Eye (tissue), 1 donor: ENCODE measurements at regions not wholly inside any gene's neighbourhood (a gene's known extent, or its start where the extent isn't known, plus 50 kb on each side); places are given as distances from the start of the nearest gene placed in this dataset.

Experiments used
- DNase-seq: peaks from one replicate; pipeline ENCODE4 v3.0.0-alpha.2; 2015

DNA sequence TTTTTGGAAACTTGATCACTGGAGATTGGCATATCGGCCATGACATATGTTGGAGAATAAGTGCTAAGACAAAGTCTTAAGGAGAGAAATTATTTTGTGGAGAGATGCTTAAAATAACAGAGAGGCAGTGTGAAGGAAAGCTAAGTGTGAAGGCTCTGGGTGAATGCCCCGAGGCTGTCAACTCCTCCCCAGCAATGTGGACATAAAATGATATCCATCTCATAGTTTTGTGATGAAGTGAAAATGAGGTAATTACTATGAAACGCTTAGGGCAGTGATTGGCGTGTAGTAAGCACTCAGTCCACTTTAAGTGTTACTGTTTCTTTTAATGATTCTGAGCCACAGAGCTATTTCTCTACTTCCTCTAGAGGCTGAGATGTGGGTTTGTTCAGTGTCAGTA lies 195.8 kb upstream of the KLF12 start:
- peak; percentile 3 for DNase-seq

DNA sequence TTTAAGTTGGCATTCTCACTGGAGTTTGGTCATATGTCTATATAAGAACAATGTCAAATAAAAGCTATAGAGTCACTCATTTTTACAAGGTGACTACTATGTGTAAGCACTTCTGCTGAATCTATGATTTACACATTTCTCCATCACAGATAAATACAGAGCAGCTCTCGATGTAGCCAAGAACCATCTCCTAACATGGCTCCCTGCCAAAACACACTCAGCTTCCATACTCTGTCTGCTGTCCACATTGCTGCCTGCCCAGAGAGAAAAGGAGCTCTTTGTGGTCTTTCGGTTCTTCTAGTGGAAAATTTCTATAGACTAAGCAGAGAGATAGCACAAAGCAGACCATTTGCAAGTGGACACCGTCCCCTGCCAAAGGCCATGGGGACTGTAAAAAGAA lies 190.9 kb upstream of the KLF12 start:
- DNase-seq: peak; percentile 73

DNA sequence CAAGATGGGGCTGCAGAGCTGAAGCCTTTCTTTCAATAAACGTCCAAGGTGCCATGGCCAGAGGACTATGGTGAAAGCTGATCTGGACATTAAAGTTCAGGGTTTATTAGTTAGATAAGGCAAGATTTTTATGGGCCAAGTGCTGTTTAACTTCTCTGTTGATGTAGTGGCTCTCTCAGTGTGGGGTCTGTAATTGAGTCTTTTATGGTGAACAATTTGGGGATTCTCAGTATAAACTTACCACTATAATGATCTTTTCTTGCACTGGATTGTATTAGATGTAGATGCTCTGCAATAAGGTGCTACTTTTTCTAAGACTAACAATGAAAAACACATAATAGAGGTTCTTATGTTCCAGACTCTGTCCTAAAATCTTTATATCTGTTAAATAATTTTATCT lies 190.1 kb upstream of the KLF12 start:
- no peak for DNase-seq

DNA sequence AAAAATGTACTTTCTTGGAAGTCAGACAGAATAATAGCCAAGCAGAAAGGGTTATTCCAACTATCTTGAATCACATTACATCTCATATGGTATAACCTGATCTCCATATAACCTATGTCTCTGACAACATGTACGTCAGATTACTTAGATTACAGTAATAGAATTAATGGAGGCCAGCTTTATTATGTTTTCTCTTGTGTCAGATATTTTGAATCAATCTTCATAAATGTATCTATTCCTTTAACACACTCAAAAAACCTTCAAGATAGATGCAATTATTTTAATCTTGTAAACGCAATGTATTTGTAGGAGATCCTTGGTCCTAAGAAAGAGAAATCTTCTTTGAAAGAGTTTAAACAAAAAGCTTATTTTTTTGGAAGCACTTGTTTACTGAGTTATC lies 188.4 kb upstream of the KLF12 start:
- no peak for DNase-seq

DNA sequence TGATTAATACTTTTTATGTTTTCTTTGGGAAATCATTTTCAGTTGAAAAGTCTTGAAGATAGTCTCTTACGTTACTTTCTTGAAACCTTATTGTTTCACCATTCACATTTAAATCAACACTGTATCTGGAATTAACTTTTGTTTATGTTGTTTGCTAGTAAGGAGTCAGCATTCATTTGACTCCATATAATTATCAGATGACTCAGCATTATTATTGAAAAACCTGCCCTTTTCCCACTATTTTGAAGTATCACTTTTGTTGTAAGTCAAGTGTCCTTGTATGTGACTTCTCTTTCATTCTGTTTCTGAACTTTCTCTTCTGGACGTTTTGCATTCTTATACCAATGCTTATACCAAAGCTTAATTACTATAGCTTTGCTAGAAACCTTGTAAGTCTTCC lies 186.1 kb upstream of the KLF12 start:
- DNase-seq: no peak

DNA sequence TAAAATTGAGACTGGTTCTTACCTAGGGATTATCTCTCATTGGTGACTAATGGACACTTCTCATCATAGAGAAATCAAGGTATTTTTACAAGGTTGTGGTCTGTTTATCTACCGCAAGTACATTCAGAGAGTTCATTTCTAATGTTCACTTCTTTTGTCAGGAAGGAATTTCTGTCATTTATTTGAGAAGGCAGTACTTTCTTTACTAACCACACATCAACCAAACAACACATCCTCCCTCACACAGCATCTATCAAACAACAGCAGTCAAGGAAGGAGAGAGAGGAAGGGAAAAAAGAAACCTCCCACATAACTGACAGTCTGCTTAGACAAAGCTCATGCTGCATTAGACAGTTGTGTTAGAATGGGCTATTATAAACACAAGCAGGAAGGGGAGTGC lies 182.3 kb upstream of the KLF12 start:
- no peak for DNase-seq

DNA sequence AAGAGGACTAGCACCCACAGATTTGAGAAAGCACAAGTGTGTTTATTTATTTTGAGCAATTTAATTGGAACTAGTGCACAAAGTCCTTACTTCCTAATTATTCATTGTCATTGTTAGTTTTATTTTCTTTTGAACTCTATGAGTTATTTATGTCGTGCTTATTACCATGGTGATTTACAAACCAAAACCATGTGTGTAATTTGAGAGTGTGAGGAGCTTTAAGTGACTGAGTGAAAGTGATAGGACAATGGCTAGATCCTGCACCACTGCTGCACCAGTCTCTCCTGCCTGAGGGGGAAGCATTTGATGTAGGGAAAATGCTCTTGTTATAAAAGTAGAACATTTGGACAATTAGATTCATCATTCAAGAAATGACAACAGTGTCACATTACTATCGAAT lies 172.3 kb upstream of the KLF12 start:
- peak; percentile 65 for DNase-seq

DNA sequence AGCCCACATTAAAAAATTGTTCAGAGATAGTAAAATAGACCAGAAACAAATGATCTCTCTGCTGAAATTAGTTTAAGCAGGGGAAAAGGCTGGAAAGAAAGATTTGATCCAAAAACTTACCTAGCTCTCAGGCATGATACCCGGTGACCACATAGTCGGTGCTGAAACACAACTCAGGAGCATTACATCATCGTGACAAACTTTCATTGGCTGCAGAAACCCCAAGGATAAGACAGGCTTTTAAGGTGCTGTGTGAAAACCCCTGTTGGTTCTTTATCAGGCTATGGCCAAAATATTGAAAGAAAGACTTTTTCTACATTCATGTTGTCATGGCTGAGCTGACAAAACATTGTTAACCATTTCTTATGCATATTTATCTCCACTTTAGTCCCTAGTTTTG lies 171.7 kb upstream of the KLF12 start:
- peak; percentile 26 for DNase-seq

DNA sequence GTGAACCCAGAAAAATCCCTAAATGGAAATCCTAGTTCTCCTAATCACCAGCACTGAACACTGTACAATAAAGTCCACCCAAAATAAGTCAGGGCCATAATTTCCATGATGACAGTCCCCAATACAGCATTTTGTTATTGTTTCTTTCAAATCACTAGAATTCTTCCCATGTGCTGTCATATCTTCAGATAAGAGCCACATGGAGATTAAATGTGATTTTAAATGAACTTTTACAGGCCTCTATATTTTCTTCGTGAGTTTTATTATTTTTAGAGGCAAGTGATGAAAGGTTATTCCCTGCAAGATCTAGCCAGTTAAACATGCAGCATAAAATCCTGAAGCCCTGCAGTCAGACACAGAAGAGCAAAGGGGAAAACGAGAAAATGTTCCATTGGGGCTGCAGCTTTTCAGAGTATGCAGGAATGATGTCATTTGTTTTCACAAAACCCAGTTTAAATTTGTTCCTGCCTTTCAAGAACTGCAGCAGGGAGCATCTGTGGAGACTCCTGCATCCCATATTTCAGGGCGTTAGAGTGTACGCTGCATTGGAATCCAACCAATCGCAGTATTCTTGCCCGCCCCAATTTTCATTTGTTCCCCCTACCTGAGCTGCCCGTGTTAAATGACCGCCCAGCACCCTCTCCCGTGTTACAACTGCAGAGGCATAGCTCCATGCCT lies 167.2 kb upstream of the KLF12 start:
- peak; percentile 42 for DNase-seq

DNA sequence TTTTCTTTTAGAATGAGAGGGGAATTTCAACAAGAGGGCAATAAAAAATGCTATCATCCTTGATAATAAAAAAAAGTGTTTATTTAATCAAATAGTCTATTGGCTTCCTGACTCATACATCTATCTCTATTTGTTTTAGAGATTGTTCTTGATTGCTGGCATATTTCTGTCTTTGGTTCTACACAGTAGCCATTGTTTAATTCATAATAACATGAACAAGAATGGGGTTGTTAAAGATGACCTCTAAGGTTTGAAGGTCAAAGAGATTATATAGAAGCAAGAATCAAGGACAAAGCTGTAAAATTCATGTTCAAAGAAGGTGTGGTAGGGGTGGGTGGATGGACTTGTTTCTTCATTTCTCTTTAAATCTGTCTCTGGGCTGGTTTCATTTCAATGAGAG lies 166.0 kb upstream of the KLF12 start:
- no peak for DNase-seq

DNA sequence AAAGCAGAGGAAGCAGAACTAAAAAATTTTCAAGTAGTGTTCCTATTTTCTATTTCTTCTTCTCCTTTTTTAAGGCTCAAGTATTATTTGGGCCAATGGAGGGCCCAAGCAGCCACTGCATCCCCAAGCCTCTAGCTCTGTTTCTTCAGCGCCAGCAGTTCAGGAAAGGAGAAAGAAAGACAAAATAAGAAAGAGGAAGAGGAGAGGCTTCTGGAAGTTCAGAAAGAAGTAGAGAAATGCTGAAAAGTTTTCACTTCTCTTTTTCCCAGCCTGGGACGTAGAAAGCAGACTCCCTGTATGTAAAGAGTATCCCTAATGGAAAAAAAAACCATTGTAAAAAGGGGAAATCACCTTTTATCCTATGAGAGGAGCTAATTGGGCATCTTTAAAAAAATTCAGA lies 165.5 kb upstream of the KLF12 start:
- DNase-seq: no peak

DNA sequence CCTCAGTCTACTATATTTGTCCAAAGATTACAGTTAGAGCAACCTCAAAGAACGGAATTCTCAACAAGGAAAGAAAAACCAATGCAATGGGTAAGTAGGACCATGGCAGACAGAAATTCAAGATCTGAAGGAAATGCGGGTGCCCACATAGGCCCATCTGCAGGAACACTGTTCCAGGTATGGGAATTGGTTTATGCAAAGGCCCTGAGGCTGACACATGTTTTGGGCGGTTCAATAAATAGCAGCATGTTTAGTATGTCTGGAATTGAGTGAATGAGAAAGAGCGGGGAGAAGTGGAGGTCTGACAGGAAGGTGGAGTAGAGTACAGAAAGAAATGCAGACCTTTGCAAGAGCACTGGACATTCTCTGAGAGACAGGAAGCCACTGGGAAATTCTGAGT lies 164.7 kb upstream of the KLF12 start:
- DNase-seq: no peak

DNA sequence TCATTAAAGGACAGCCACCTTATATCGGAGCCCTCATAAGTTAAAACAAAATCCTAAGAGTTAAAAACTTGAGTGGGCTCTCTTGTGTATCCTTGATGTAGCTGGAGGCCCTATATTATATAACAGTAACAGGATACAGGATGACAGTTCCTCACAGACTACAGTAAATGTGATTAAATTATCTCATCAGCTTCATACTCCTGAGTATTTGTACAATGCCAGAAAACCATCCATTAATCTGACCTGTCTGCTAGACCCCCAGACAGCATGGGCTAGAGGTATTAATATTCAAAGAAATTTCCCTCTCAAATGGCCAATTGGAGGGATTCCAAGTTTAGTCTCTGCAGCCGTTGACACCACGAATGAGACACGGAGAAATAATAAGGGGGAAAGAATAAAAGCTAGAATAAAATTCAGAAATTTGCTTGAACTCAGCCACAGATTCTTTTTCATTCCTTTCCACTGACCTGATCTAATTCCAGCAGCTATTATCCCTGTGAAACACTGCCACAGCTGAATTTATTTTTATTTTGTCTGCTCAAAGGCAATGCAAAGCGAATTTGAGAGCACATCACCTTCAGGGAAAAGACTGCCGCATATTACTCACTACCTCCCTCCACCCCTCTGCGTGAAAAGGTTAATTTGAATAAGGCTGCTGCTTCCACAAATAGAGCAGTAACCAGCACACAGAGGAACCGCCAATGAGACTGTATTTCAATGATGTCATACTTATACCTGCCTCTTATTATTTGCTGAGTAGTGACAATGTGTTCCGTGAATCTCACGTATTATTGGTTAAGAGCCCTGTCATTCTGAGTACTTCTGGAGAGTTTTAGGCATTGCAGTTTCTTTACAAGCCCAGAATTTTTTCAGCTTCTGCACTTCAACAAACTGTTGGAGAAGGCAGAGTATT lies 155.9 kb upstream of the KLF12 start:
- peak; percentile 91 for DNase-seq

DNA sequence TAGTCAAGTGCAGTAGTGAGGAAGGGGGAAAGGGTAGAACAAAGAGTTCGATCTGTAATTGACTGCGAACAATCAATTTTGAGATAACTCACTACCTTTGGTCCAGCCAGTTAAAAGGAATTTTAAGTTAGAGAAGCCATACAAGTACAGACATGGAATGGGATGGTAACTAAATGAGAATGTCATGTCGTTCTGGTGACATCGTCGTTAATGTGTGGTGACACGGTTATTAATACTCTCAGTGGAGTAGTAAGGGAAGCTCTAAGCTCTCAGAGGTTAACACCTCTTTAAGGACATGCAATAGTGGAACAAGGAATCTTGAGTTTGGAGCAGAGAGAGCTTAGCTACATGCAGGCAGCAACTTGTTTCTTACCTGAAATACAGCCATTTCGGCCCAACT lies 154.9 kb upstream of the KLF12 start:
- peak; percentile 72 for DNase-seq

DNA sequence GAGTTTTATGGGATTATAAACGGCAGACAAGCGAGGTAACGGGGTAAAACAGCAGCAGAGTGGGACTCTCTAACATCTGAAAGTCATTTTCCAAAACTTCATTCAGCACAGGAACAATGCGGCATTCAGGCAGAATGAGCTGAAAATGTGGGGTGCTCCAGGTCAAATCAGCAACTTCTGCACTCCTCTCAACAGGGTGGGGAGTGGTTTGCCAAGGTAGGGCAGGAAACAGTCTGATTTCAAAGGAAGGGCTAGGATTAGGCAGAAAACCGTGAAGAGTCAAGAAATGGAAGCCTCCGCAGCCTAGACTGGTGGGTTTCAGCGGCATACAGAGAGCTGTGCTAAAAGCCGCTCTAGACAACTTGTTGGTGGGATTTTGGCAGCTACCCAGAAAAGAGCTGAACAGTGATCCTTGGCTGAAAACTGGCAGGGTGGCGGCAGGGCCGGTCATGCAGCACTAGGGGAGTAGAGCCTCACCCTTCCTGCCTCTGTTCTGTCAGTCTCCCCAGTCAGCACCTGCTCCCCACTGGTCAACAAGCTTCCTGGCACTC lies 154.2 kb upstream of the KLF12 start:
- peak; percentile 84 for DNase-seq

DNA sequence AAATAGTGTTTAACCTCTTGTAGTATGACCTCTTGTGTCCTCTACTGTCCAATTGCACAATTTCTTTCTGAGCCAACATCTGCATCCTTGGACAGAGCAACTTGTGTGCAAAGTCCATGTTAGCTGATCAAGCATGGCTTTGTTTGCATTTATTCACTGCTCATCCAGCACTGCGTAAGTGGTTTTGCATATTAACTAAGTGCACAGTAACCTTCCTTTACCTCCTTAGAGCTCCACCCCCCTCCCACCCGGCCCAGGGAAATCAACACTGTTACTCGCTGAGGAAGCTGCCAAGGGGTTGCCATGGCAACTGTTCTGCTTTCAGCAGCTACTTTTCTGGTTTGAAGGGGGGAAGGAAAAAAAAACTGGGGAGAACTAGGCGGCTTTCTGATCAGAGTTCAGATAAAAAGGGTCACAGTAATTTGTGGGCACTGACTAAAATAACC lies 153.5 kb upstream of the KLF12 start:
- peak; percentile 95 for DNase-seq

DNA sequence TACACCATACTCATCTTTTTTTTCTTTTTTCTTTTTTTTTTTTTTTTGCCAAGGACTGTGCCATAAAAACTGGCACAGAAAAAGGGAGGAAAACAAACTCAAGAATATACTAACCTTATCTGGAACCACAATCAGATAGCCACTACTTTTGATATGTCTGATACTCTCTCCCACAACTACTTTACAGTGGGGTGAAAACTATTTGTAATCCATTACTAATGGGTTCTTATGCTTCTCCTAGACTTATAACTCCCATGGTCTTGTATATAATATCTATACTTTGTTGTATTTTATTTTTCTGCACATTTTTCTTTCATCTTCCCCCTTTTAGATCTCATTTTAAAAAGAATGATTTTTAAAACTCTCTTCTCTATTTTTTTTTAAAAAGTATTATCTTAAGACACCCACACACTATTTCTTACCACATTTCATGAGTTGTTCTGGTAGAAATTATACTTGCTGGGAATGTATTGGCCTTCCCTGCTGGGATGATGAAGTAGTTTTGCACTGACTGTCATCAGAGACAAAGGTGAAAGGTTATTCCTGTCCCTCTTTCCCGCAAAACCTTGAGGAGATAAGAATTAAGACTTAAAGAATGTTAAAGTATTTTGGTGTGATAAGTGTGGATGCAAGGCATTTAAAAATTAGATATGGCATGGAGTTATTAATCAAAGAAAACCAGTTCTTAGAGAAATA lies 146.7 kb upstream of the KLF12 start:
- no peak for DNase-seq

DNA sequence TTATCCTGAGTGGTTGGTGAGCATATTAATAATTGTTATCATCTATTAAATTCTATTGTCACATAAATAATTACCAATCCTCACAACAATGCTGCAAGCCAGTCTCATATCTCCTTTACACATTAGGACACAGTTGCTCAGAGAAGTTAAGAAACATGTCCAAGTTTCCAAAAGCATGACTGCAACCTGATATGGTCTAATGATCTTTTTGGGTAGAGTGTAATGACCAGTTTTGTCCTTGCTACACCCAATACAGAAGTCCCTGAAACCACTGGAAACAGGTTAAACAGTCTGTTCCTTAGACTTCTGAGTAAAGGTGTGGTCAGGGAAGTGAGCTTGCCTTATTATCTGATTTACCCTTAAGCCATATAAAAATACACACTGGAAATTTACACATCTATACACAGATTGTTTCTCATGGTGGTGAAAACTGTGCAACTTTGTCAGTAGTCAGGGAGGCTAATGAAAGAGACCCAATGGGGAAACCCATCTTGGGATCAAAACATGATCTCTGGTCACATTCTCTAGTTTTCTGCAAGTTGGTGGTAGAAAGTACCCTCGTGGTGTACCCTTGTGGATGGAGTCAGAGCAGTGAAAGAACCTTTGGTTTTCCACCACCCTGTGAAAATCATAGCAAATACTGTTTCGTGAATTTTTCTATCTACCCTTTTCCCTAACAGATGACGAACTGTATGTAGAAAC lies 146.0 kb upstream of the KLF12 start:
- DNase-seq: no peak

DNA sequence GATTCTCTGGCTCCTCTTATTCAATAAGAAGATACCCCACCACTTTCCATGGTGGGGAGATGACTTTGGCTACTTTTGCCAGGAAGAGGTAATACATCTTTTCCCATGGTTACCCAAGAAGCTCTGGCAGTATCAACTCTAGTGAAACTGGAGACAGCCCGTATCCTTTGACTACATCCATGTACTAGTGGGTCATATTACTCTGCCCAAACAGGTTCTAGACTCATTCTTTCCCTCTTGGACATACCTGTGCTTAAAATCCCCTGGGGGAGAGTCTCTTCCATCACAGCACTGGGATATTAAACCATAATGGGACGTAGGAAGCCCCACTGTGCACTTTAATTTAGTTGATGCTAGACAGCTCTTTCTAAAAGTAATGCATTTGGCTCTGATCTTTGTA lies 144.7 kb upstream of the KLF12 start:
- DNase-seq: no peak

DNA sequence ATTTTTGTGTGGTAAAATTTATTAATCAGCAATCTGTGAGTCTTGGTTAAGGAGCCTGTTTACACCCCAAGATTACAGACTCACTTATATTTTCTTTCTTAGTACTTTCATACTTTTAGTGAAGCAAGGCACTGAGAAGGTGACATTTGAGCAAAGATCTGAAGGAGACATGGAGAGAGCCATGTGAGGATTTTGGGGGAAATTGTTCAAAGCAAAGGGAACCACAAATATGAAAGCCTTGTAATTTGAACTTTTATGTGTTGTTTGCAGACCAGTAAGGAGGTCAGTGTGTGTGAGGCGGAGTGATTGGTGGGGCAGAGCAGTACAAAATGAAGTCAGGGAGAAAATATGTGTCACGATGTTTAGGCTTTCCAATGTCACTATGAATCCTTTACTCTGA lies 140.7 kb upstream of the KLF12 start:
- peak; percentile 6 for DNase-seq

DNA sequence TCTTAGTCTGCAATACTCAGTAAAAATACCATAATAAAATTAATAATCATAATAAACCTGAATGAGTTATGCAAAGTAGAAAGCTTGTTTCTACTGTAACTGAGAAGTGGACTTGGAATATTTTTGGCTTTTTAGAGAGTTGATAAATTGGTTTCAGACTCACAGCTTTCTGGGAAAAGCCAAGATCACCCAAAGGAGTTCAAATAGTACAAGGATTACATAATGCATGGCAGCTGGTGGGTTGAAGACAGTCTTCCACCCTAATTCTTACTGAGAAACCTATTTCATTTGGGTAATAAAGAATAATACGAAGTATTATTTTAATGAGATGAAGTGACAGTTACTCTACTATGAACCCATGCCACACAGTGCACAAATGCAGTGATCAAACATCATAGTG lies 139.4 kb upstream of the KLF12 start:
- peak; percentile 48 for DNase-seq

DNA sequence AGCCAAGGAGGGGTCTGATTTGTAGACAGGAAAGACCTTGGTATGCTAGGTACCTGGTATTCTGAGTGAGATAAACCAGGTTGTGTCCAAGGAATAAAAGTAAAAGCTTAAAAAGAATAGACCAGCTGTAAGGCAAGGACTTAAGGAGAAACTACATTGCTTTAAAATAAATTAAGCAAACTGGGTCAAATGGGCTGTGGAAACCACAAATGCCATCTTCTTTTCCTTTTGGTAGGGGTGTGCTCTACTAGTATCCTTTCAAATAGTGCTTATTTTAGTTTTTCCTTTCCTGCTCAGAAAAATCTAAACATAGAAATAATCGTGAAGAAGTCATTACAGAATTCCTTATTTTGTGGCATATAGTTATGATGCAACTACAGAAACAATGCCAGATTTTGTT lies 138.6 kb upstream of the KLF12 start:
- DNase-seq: no peak

DNA sequence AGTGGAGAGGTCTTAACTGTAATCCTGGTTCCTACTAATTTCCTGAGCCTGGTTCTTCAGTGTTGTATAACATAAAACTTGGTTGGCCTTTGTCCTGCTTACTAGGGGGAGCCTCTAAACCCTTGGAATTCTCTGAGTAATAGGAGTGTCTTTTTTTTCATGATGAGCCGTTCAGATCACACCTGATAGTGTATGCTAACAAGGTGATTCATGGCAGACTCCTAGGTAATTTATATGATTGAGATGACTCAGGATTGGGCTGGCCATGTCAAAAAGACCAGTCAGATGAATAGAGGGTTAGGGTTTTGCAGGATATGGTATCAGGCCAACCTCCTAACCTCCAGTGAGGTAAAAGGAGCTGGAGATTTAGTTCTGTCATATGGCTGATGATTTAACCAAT lies 135.8 kb upstream of the KLF12 start:
- DNase-seq: no peak
